Gastroesophageal sphincter (tissue), 3 donors: ENCODE measurements at regions not wholly inside any gene's neighbourhood (a gene's known extent, or its start where the extent isn't known, plus 50 kb on each side); places are given as distances from the start of the nearest gene placed in this dataset.

Source experiments
- EP300 ChIP-seq: sonication (generic); formaldehyde crosslinking; IDR thresholded peaks from one replicate; pipeline ENCODE4 v1.6.1; 2017; ENCODE audit warnings: antibody characterized with exemption, mild to moderate bottlenecking
- POLR2A ChIP-seq, 2 donors: fragments of 450-650 bp; IDR thresholded peaks; one replicate each; pipeline ENCODE4 v1.6.1; 2017; ENCODE audit warnings: antibody characterized with exemption in 2 of 2, mild to moderate bottlenecking in 2 of 2, moderate library complexity in 1 of 2
- POLR2AphosphoS5 ChIP-seq: sonication (generic); formaldehyde crosslinking; IDR thresholded peaks from one replicate; pipeline ENCODE4 v1.6.1; 2017; ENCODE audit warnings: antibody characterized with exemption
- TF ChIP-seq, protein P1 (sequence below), 4 experiments: fragments of 200-600 bp in 2 of 4; fragments of 450-650 bp in 2 of 4; sonication (generic) in 1 of 4; IDR thresholded peaks; one replicate each; pipeline ENCODE4 v1.5.1; 2017 to 2019; ENCODE audit warnings: antibody characterized with exemption in 4 of 4, mild to moderate bottlenecking in 2 of 4, moderate library complexity in 2 of 4

DNA sequence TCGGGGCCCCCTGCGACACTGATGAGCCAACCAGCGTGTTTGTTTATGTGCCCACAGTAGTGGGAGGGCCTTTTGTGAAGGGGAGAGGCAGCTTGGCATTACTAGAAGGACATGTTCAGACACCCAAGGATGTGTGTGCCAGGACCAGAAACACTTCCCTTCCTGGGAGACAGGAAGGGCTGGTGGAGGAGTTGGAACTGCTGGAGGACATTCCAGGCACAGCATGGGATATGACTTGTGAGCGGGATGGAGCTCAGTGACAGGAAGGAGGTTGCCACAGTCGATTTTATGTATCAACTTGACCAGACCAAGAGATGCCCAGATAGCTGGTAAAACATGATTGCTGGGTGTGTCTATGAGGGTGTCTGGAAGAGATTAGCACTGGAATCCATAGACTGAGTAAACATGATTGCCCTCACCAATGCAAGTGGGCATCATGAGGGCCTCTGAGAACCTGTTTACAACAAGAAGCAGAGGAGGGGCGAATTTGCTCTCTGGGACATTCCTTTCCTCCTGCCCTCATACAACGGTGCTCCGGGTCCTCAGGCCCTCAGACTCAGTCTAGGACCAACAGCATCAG, 106.4 kb upstream of the TLE3 start:
- TF ChIP-seq, protein P1, sequence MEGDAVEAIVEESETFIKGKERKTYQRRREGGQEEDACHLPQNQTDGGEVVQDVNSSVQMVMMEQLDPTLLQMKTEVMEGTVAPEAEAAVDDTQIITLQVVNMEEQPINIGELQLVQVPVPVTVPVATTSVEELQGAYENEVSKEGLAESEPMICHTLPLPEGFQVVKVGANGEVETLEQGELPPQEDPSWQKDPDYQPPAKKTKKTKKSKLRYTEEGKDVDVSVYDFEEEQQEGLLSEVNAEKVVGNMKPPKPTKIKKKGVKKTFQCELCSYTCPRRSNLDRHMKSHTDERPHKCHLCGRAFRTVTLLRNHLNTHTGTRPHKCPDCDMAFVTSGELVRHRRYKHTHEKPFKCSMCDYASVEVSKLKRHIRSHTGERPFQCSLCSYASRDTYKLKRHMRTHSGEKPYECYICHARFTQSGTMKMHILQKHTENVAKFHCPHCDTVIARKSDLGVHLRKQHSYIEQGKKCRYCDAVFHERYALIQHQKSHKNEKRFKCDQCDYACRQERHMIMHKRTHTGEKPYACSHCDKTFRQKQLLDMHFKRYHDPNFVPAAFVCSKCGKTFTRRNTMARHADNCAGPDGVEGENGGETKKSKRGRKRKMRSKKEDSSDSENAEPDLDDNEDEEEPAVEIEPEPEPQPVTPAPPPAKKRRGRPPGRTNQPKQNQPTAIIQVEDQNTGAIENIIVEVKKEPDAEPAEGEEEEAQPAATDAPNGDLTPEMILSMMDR (IDR thresholded peaks at IDR 0.05): no peak
- TF ChIP-seq POLR2A (IDR thresholded peaks at IDR 0.05) (no peak), EP300 (no peak), POLR2AphosphoS5 (no peak)
